Endothelial cell of umbilical vein (primary cell): ENCODE measurements at regions not wholly inside any gene's neighbourhood (a gene's known extent, or its start where the extent isn't known, plus 50 kb on each side); places are given as distances from the start of the nearest gene placed in this dataset.

Source experiments
- BruUV-seq: library from RNA; stranded (reverse); fragments of 400-500 nt; replicated peaks from 2 replicates; lab custom pipeline; 2021; lab: Mats Ljungman, UMichigan
- CTCF ChIA-PET: fragments of 300-600, 350-600 bp; sonication (Branson Sonifier 250); formaldehyde crosslinking; loops from one replicate; lab custom pipeline; 2021; ENCODE audit warnings: antibody characterized with exemption, inconsistent platforms; lab: Charles Lee
- POLR2A ChIA-PET: fragments of 300-600, 350-600 bp; sonication (Branson Sonifier 250); formaldehyde crosslinking; loops from one replicate; lab custom pipeline; 2021; ENCODE audit warnings: antibody characterized with exemption, inconsistent platforms; lab: Charles Lee
- DNase-seq: peaks from one replicate; pipeline ENCODE4 v3.0.0-alpha.2; 2011; ENCODE audit warnings: low read depth, low spot score
- FAIRE-seq: peaks from 2 replicates; lab custom pipeline; 2011; peaks lifted over from hg19 to GRCh38; lab: Jason Lieb, UNC
- H2AFZ ChIP-seq: 2 replicates; pipeline ENCODE4 v1.6.0; 2012; ENCODE audit warnings: low read depth, low read length, control low read depth, inconsistent platforms
- H3K27ac ChIP-seq: 2 replicates; pipeline ENCODE4 v1.5.1; 2011; ENCODE audit warnings: low read depth, mild to moderate bottlenecking, control low read depth, low read length, moderate library complexity; ENCODE audit not compliant: insufficient read depth
- H3K27me3 ChIP-seq, 2 experiments: 2 replicates each; pipeline versions ENCODE4 v1.6.0 to v1.6.1; 2011; ENCODE audit warnings: low read length in 2 of 2, mixed read lengths in 1 of 2; ENCODE audit not compliant: control insufficient read depth in 2 of 2, insufficient read depth in 2 of 2
- H3K36me3 ChIP-seq, 2 experiments: 2 replicates in 1 of 2; 3 replicates in 1 of 2; pipeline ENCODE4 v1.5.1; 2011; ENCODE audit warnings: low read length in 2 of 2, mild to moderate bottlenecking in 1 of 2, moderate library complexity in 1 of 2; ENCODE audit not compliant: control insufficient read depth in 2 of 2, insufficient read depth in 2 of 2; ENCODE audit errors: extremely low read depth in 1 of 2
- H3K4me1 ChIP-seq: 3 replicates; pipeline ENCODE4 v1.5.1; 2011; ENCODE audit warnings: mild to moderate bottlenecking, low read length; ENCODE audit not compliant: control insufficient read depth, insufficient read depth; ENCODE audit errors: extremely low read depth
- H3K4me2 ChIP-seq: 2 replicates; pipeline ENCODE4 v1.6.1; 2011; ENCODE audit warnings: low read length, control low read depth, mixed read lengths; ENCODE audit not compliant: insufficient read depth
- H3K4me3 ChIP-seq, 3 experiments: fragments of 200-600 bp in 1 of 3; sonication (generic), shearing (Covaris generic) in 1 of 3; replicated peaks in 1 of 3; 2 replicates each; pipeline ENCODE4 v1.5.1; 2011 to 2016; ENCODE audit warnings: control low read depth in 3 of 3, low read length in 3 of 3, mild to moderate bottlenecking in 2 of 3, inconsistent platforms in 1 of 3, low read depth in 1 of 3, moderate library complexity in 1 of 3; ENCODE audit not compliant: insufficient read depth in 1 of 3
- H3K79me2 ChIP-seq: 2 replicates; pipeline ENCODE4 v1.6.0; 2012; ENCODE audit warnings: low read length, inconsistent platforms; ENCODE audit not compliant: control insufficient read depth, insufficient read depth
- H3K9ac ChIP-seq: replicated peaks from 2 replicates; pipeline ENCODE3; 2011; ENCODE audit warnings: low read length, control low read depth; ENCODE audit not compliant: insufficient read depth; ENCODE audit errors: extremely low read depth
- H3K9me1 ChIP-seq: replicated peaks from 3 replicates; pipeline ENCODE4 v1.6.0; 2011; ENCODE audit warnings: mild to moderate bottlenecking, low read length; ENCODE audit not compliant: control insufficient read depth, insufficient read depth; ENCODE audit errors: extremely low read depth
- H3K9me3 ChIP-seq: replicated peaks from 2 replicates; pipeline ENCODE4 v1.5.1; 2012; ENCODE audit warnings: low read length, inconsistent platforms; ENCODE audit not compliant: control insufficient read depth, insufficient read depth
- H4K20me1 ChIP-seq: replicated peaks from 2 replicates; pipeline ENCODE3; 2011; ENCODE audit warnings: mild to moderate bottlenecking, low read length; ENCODE audit not compliant: control insufficient read depth, insufficient read depth; ENCODE audit errors: extremely low read depth
- CTCF ChIP-seq, 2 donors: IDR thresholded peaks; 1 replicate in 1 of 2; 2 replicates in 1 of 2; pipeline ENCODE4 v1.5.1; 2011; ENCODE audit warnings: low read length in 2 of 2, mild to moderate bottlenecking in 2 of 2, moderate library complexity in 2 of 2, control low read depth in 1 of 2, inconsistent platforms in 1 of 2, low read depth in 1 of 2; ENCODE audit not compliant: insufficient read depth in 1 of 2; ENCODE audit errors: extremely low read depth in 1 of 2
- EZH2 ChIP-seq: IDR thresholded peaks from 2 replicates; pipeline ENCODE4 v1.6.1; 2012; ENCODE audit warnings: borderline replicate concordance, low read depth, mild to moderate bottlenecking, moderate library complexity, low read length, inconsistent platforms; ENCODE audit not compliant: severe bottlenecking
- FOS ChIP-seq: IDR thresholded peaks from 2 replicates; pipeline ENCODE4 v1.6.1; 2011; ENCODE audit warnings: mild to moderate bottlenecking, low read length, moderate library complexity, borderline replicate concordance; ENCODE audit not compliant: insufficient read depth
- GATA2 ChIP-seq: IDR thresholded peaks from 2 replicates; pipeline ENCODE4 v1.7.0; 2011; ENCODE audit warnings: low read depth, mild to moderate bottlenecking, moderate library complexity, mixed read lengths, low read length; ENCODE audit not compliant: insufficient read length, insufficient read depth
- JUN ChIP-seq: IDR thresholded peaks from 2 replicates; pipeline ENCODE4 v1.6.1; 2011; ENCODE audit warnings: borderline replicate concordance, low read depth; ENCODE audit not compliant: insufficient read length, insufficient read depth
- MAX ChIP-seq: IDR thresholded peaks from 2 replicates; pipeline ENCODE4 v1.6.1; 2011; ENCODE audit not compliant: insufficient read depth, insufficient read length
- MYC ChIP-seq: IDR thresholded peaks from one replicate; pipeline ENCODE4 v1.6.1; 2011; ENCODE audit warnings: mild to moderate bottlenecking, low read depth, low read length
- POLR2A ChIP-seq: IDR thresholded peaks from 2 replicates; pipeline ENCODE4 v1.6.1; 2012; ENCODE audit warnings: low read depth, mild to moderate bottlenecking, control low read depth, low read length
- POLR2AphosphoS5 ChIP-seq: IDR thresholded peaks from 2 replicates; pipeline ENCODE4 v1.6.1; 2012; ENCODE audit warnings: low read depth, mild to moderate bottlenecking, control low read depth, low read length, moderate library complexity; ENCODE audit not compliant: insufficient read depth
- dilution Hi-C: fragments of 300-500 bp; cut with MboI; formaldehyde crosslinking; loops from one replicate; pipeline ENCODE4 v1.15.0; 2019; ENCODE audit warnings: low sequenced_read_pairs; ENCODE audit not compliant: extremely low pct_ligation_motif_present
- intact Hi-C: fragments of 100-400 bp; cut with micrococcal nuclease; formaldehyde crosslinking; loops from one replicate; pipeline ENCODE4 v1.10.0; 2022

- no TSS peak for BruUV-seq
- Histone ChIP-seq H3K4me3 (no peak overlapping the region), H3K4me1 (no peaks in the 10 kb centered on the region), H3K9ac (no peak overlapping the region), H4K20me1 (no peaks in the 10 kb centered on the region), H2AFZ (no peak overlapping the region), H3K27me3 (no peaks in the 10 kb centered on the region), H3K9me3 (peaks cover 5% of the 10 kb centered on the region), H3K27ac (no peak overlapping the region), H3K79me2 (no peaks in the 10 kb centered on the region), H3K9me1 (no peaks in the 10 kb centered on the region), H3K36me3 (no peaks in the 10 kb centered on the region), H3K4me2 (no peak overlapping the region)
- CTCF ChIA-PET: no interaction called here
- dilution Hi-C loops (no loop called here), intact Hi-C loops (no loop called here)
- TF ChIP-seq MYC (no peak), POLR2A (no peak), MAX (no peak), CTCF (IDR thresholded peaks at IDR 0.05; ENCODE audit: extremely low read depth in 1 of 2, insufficient read depth in 1 of 2, low read depth in 1 of 2, low read length in 2 of 2) (no peak), EZH2 (no peak), GATA2 (no peak), FOS (no peak), JUN (no peak), POLR2AphosphoS5 (no peak)
- FAIRE-seq (no peak), DNase-seq (no peak)
- POLR2A ChIA-PET: no interaction called here
Observed at GRCh38 chr5:114858665-114859437, 310.9 kb downstream of the TRIM36 start.
